D341Med (cell line): ENCODE measurements at regions not wholly inside any gene's neighbourhood (a gene's known extent, or its start where the extent isn't known, plus 50 kb on each side); places are given as distances from the start of the nearest gene placed in this dataset.

Experiments
- DNase-seq: peaks from one replicate; pipeline ENCODE4 v3.0.0; 2012; ENCODE audit warnings: low spot score

DNA sequence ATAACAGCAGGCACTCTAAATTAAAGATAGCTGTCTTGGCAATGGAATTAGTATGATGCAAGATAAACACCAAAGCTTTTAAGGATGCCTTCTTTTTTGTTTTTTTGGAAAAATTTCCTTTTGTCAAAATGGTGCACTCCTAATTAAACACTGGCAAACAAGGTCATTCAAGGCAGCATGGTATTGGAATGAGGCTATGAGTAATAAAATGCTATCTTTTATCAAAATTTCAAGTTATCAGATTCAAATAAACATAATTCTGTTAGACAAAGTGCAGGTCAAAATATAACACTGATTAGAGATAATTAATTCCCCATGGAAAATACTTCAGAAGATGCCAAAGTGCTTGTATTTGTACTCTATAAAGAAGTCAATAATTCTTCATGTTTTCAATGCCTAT lies 514.1 kb downstream of the TENT5A start:
- DNase-seq = no peak

DNA sequence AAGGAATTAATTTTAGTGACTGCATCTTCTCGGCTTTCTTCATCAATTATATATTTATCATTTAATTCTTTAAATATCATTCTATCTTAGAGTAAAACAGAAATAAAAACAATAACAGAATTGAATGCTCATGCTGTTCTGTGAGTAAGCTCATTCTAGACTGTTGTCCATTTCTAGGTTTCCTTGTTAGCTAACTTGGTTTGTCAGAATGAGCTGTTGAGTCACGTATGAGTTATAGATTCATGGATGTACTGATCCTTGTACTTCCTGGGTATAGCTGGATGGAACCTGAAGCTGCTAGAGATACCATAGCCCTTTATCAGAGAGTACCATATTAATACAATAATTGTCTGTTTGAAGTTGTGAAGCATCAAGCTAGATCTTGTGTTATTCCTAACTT lies 515.3 kb downstream of the TENT5A start:
- DNase-seq = no peak

DNA sequence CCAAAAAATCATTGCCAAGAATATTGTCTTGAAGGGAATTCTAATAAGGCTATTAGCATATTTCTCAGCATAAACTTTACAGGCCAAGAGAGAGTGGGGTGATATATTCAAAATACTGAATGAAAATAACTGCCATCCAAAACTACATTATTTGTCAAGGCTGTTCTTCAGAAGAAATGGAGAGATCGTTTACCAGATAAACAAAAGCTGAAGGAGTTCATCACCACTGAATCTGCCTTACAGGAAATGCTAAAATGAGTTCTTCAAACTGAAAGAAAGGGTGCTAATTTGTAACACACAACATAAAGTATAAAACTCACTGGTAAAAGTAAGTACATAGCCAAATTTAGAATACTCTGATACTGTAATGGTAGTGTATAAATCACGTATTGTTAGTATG lies 517.0 kb downstream of the TENT5A start:
- no peak for DNase-seq

DNA sequence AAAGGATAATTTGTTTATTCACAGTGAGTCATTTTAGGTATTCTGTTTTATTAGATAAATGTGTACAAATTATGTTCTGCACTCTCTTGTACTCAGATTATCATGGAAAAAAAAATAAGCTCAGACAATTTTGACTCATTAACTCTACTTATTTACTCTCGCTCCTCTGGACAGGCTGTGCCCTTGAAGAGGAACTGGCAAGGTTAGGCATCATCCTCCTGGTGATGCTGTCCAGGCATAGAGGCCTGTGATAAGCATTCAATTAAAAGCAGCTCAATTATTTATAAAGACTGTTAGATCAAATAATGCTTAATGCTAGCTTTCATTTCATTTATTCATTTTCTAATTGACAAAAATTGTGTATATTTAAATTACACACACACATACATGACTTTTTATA lies 518.5 kb downstream of the TENT5A start:
- DNase-seq = no peak

DNA sequence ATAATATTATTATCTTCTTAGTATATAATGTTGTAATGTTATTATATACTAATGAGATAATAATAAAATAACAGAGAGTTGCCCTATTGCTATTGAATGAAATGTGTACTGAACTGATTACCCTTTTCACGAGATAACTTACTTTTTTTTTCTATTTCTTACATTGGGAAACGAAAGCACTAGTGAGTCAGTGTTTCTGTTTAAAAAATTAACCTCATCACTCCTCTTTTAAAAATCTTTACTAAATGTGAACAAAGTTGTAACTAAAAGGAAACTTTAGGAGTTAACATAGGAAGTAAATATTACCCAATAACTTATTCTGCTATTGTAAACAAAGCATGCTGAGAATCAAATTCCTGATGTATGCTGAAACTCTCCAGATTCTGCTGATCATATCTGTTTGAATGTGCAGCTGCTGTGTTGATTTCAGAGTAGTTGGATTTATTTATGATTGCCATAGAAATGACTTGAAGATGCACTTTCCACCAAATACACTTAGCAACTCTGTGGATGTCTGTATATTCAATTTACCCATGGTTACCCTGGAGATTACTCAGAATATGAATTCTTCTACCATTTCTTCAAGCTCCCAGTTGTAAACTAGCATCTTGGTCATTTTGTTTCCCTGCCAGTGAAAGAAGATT lies 523.4 kb downstream of the TENT5A start:
- DNase-seq = no peak

DNA sequence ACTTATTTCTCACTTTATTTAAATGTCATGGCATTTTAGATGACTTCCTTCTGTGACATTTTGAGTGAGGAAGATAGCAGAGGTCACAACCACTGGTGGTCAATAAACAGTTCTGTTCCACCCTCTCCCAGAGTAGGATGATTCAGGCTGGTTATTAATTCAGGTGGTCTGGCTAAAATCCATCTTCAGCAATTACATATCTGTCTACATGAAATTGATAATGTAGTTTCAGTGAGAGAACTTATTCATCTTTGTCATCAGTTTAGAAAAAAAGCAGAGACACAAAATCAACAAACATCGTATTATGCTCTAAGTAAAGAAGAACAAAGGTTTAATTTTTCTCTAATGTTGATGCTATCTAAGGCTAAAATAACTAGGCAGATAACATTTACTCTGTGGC lies 525.5 kb downstream of the TENT5A start:
- DNase-seq = no peak

DNA sequence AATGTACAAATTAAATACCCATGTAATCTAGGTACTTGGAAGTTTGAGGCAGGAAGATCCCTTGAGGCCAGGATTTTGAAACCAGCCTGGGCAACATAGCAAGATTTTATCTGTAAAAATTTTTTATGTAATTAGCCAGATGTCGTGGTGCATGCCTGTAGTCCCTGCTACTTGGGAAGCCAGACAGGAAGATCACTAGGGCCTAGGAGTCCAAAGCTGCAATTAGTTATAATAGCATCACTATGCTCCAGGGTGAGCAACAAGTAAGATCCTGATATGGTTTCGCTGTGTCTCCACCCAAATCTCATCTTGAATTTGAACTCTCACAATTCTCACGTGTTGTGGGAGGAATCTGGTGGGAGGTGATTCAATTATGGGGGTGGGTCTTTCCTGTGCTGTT lies 535.8 kb downstream of the TENT5A start:
- no peak for DNase-seq

DNA sequence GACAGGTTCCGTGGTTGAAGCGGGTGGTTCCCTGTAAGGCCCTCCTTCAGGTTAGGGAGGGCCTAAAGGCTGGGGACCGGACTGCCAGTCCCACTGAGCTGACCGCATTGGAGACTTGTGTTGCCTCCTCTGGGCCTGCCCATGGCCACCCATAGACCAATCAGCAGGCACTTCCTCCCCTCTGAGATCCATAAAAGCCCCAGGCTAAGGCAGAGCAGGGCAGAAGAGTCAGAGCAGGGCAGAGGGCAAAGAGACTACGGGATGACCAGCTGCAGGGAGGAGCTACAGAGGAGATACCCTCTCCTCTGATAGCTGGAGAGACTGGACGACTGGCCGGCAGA lies 537.4 kb downstream of the TENT5A start:
- DNase-seq = peak; percentile 5

DNA sequence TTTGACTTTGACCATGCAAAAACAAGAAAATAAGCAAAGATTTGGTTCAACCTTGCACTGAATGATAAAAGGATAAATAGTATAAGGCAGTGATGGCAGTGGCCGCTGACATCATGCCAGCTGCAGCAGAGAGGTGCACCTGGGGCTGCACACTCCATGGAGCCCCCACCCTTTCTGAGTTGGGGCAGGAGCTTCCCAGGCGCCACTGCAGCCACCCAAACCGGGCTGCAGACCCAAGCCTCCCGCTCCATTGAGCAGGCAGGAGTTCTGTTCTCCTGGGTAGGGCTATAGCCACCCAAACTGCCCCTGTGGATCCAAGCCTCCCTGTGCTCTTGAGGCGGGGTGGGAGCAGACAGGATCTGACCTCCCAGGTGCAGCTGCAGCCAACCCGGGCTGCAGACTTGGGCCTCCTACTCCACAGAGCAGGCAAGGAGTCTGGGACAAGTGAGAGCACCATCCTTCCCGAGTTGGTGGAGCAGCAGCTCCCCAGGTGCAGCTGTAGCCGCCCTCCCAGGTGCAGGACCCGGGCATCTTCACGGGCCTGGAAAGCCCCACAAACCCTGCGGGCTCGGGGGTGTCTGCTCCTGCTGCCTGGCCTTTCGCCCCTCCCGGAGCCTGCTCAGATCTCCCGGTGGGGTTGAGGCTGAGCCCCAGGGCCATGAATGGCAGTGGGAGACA lies 537.9 kb downstream of the TENT5A start:
- DNase-seq = peak; percentile 11

DNA sequence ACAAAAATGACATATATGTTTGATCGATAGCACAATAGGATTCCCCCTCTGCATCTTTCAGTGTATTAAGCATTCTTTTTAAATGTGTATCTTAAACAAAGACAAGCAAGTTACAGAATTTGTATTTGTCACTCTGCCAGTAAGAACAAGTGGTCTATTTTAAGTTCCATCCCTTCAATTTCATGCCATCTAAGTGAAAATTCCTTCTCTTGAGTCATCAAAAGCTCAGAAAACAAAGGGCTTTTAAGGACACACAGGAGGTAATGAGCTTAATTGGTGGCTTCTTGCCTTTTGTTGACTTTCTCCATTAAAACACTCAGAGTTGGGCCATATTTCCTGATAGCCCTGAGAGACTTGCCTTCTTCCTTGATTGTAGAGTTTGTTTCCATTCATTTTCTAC lies 547.8 kb downstream of the TENT5A start:
- no peak for DNase-seq

DNA sequence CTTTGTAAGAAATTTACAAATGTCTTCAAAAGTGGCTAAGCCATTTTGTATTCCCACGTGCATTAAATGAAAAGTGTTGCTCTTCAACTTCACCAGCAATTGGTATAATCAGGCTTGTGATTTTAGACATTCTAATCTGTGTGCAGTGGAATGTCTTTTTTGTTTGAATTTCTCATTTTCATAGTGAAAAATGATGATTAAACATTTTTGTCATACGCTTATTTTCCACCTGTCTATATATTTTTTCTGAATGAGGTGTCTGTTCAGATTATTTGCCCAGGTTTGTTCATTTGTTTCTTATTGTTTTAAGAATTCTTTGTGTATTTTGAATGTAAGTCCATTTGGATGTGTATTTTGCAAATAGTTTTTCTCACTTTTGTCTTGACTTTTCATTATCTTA lies 558.1 kb downstream of the TENT5A start:
- DNase-seq = no peak

DNA sequence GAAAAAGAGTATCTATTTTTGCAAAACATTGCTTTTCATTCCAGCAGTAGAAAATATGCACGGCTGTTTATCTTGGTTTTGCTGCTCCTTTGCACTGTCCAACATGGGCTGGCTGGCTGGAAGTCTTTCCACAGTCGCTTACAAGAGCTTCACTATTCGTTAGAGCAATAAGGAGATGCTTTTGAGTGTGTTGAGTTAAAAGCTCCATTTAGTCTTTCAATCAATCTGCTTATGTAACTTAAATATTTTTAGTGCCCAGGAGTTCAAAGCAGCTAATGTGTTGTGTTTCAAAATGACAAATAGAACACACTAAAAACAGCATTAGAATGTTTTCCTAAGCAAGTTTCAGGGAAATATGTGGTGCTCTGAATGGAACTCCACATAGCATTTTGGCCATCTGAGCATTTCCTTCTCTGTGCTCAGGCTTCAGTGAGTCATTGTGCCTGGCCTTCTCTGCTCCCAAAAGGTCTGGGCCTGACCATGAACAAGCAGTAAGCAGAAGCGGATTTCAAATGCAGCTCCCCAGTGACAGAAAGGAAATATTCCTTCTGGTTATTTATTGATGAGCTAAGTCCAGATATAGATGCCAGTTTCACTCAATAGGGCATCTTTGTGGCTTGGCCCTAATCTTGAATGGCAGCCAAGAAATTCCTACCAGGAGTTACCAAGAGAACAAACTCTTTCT lies 580.3 kb downstream of the TENT5A start:
- no peak for DNase-seq

DNA sequence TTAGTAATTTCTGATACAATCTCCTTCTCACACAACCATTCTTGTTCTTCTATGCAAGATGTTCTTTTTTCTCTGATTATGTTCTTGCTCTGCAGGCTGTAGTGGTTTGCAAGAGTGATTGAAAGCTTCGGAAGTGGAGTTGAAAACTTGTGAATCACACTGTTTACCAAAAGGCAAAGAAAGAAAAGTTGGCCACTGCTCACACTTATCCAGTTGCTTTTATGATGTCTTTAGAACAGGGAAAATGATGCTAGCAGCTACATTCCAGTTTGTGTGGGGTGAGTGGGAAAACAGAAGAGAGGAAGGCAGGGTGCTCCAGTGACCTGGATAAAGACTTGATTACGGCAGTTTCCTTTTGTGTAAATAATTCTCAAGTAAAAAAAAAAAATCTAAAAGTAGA lies 583.3 kb downstream of the TENT5A start:
- no peak for DNase-seq

DNA sequence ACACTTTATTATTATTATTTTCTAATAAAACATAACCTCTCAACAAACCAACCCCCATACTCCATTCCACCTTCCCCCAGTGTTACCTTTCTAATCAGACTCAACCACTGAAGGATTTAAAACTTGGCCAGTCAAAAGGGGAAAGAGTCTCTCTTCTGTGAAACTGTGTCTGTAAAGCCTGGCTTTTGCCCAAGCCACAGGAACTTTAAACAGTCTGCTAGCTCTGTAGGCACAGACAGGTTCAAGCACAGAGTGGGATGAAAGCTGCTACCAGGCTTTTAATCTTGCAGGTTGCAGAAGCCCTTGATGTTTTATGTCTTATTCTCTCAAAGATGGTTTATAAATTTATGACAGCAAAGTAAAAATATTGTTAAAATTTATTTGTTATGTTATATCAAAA lies 585.7 kb downstream of the TENT5A start:
- no peak for DNase-seq

DNA sequence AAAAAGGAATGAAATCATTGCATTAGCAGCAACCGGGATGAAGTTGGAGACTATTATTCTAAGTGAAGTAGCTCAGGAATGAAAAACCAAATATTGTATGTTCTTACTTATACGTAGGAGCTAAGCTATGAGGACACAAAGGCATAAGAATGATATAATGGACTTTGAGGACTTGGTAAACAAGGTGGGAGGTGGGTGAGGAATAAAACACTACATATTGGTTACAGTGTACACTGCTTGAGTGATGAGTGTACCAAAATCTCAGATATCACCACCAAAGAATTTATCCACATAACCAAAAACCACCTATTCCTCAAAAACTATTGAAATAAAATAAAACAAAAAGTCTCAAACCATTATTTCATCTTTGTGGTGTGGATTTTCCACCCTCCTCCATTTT lies 593.5 kb downstream of the TENT5A start:
- DNase-seq = no peak

DNA sequence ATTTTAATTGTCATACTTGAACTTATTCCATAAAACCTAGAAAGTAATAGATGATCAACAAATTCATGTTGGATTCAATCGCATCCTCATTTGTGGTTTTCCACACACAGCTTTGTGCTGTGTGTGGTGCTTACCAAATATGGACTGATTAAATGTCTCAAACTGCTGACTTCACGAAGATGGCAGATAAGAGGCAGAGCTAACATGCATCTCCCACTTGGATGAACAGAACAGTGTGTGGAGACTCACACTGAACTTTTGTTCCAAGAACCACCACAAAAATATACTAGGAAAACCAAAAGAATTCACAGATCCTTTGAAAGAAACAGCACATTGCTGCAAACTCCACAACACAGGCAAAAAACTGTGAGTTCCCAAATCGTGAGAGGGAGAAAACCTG lies 603.7 kb downstream of the TENT5A start:
- DNase-seq = no peak

DNA sequence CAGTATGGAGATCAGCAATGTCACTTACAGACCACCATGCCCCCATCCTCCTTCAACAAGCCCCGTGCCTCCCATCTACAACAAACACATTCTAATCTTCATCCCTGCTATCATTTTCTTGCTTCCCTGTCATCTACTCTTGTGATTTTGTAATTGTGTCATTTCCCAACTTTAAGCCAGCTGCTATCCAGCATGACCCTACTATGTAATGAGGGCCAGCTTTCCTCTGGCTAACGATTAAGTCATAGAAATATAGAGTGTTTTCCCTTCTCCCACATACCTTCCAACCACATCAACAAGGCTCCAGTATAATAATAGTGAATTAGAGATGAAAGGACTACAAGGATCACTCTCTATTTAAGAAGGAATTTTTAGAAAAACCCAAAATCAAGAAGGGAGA lies 607.0 kb downstream of the TENT5A start:
- DNase-seq = no peak

DNA sequence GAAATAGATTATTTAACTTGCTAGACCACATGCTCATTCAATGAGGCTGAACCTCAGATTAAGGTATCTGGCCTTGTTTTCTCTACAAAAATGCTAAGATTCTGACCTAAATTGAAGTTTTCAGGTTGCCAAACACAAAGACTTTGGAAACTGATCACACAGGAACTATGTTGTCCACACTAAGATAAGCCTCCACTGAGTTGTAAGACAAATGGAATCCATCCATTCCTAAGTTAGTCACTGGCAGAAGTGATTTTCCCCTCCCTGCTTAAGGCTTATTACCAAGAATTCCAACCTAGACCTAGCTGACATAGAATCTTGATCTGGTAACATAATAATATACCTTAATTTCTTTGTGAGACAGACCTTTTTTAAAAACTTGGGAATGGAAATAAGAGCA lies 608.1 kb downstream of the TENT5A start:
- no peak for DNase-seq

DNA sequence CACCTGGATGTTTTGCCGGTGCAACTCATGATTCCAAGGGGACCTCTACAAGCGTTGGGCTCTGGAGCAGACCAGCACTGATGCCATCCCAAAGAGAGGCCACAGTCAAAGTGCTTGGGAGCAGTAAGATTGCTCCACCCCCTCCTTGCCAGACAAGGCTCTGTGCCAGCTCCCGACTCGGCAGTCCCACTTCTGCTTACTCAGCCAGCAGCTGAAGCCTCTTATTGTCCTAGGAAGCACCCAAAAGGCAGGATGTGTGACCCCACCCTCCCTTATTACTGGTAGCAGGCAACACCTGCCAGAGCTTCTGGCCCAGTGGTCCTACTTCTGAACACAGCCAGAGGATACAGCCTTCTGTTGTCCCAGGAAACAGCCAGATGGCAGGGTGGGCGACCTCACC lies 614.2 kb downstream of the TENT5A start:
- no peak for DNase-seq

DNA sequence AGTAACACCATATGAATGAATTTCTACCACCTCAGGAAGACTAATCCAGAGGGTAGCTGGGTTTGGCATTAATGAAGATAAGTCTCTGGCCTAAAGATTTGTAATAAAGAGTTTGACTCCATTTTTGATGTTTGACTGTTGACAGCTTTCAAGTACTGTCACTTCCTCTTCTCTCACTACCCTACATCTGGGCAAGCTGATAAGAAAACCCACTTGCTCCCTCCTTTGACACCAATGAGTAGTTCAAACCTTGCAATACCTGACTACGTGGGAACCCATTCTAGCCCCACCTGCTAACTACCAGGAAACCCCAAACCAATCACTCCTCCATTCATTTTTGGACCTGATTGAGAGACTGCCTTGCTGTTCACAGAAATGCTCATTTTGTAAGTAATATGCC lies 621.5 kb downstream of the TENT5A start:
- DNase-seq = no peak

DNA sequence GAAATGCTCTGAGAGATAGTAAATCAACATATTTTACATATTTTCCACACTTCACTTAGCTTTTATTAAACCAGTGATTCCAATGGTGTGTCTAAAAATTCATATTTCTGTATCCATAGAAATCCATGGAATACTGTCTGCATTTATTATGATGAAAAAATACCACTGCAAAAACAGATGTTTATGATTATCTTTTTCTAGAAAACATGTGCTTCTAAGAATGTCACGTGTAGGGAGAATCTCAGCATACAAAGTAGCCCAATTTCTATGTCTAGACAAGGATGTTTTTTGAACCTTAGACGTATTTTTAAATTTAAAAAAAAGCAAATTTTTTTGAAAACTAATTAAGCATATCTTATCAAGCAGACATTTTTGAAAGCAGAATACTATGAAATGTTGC lies 622.4 kb downstream of the TENT5A start:
- DNase-seq = no peak

DNA sequence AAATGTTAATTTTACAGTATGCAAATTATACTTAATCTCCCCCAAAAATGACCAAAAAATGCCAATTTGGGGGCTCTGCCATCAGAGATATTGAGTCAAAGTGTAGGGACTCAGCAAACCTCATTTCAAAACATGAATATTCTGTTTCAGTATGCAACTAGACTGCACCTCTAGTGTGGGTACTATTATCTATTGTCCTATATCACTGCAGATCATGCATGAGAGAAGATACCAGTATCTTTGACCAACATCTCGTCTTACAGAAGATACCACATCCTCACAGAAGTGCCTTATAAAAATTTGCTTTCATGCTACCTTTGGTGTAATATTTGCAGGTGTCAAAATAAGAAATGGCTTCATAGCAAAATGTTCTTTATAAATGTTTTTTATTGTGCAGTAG lies 623.8 kb downstream of the TENT5A start:
- DNase-seq = no peak

DNA sequence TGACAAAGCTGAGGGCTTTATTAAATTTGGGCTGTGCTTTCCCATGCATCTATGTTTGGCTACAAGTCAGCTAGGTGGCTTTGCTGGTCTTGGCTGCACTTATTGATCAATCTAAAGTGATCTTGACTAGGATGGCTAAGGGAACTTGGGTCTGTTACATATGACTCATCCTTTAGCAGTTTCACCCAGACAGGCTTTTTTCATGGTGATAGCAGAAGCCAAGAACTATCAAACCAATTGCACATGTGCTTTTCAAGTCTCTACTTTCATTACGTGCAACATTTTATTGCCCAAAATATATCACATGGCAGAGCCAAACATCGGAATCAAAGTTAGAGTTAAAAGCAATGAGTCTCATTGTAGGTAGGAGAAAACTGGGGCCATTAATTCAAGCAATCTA lies 626.3 kb downstream of the TENT5A start:
- no peak for DNase-seq

DNA sequence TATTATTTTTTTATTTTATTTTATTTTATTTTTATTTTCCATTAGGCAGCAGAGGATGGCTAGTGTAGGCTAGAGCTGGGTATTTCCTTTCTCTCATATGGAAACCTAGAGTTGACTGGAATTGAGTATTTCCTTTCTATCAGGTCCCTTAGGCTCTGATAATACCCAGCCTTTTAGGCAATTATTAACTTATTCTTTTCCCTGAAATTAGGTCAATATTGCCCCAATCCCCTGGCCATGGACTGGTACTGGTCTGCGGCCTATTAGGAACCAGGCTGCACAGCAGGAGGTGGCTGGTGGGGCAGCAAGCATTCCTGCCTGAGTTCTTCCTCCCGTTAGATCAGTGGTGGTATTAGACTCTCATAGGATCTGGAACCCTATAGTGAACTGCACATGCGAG lies 632.2 kb downstream of the TENT5A start:
- no peak for DNase-seq
